SKM-1 treated with dmso at 0.1 percent for 144 hours (cell line): ENCODE measurements at regions not wholly inside any gene's neighbourhood (a gene's known extent, or its start where the extent isn't known, plus 50 kb on each side); places are given as distances from the start of the nearest gene placed in this dataset.
"Not testable (repeated sequence)": the region's sequence is repeated elsewhere in the genome, so short reads cannot be mapped to it uniquely, and the experiment has no call there.

Experiments used
- DNase-seq: peaks from one replicate; lab custom pipeline; 2025; ENCODE audit not compliant: unreplicated experiment; lab: John Stamatoyannopoulos, UW

- no peak for DNase-seq
Observed at GRCh38 chr19:28150129-28150528, 1062.8 kb downstream of the UQCRFS1 start.

DNA sequence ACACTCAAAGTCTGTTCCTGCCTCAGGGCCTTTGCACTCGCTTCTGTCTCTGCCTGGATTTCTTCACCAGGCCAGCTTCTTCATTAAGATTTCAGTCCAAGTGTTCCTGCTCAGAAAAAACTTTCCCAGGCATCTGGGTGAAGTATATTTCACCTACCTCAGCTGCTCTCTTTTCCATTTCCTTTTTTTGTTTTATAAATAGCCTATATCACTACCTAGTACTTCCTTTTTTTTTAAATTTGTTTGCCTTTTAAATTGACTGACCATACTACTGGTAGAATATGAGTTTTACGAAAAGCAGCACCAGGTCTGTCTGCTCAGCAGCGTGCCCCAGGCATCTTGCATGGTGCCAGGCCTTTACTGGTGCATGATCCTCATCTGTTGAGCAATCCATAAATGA, 1064.4 kb downstream of the UQCRFS1 start:
- DNase-seq = no peak

- DNase-seq = no peak
Observed at GRCh38 chr19:28142258-28142657, 1070.7 kb downstream of the UQCRFS1 start.

DNA sequence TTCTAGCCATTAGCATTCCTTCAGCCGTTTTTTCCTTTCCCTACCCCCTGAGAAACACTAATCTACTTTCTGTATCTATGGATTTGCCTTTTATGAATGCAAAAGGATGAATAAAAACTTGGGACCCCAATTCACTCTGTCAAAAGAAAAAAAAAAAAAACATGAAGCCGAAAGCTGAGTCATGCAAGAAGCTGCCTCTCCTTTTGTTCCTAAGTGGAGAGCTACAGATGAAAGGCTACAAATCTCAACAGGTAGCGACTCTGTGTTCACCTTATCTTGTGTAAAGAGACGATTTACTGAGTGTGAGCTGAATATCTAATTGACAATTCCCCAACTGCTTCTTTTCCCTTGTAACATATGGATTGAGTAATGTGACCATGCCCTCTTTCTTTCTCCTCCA, 1072.8 kb downstream of the UQCRFS1 start:
- DNase-seq = no peak

- DNase-seq = no peak
Observed at GRCh38 chr19:28137772-28138171, 1075.2 kb downstream of the UQCRFS1 start.

GRCh38 chr19:28136796-28137195, 1076.2 kb downstream of the UQCRFS1 start:
- DNase-seq = no peak

DNA sequence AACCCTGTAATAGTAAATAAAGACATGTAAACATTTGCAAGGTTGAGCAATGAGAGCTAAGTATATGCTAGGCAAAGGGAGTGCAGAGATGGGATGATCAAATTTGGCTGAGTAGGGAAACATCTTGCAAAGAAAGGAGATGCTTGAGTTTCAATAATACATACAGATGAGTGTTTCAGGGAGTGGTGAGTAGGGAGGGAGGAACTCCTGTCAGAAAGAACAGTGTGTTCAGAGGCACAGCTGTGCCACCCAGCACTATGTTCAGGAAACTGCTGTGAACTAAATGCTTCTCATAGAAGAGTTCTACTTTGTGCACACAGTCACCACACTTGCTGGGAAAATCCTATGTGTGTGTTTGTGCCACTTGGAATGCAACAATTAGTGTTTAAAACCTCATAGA, 1077.1 kb downstream of the UQCRFS1 start:
- DNase-seq = no peak

DNA sequence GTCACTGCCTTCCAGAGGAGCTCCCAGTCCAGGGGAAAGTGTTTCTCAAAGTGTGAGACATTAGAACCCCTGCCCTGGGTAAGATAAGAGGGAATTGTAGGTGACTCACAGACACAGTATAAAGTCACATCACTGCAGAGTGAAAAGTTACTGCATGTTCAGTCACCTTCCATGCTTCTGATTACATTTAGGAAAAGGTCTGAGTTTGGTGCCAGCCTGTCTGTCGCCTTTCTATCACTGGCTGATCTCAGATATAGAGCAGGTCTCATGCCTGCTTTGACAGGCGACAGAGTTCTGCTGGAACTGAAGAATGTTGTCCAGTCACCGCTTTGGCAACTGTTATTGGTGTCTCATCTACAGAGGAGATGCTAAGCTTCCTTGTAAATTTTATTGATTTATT, 1078.6 kb downstream of the UQCRFS1 start:
- DNase-seq = no peak

GRCh38 chr19:28130881-28131280, 1082.1 kb downstream of the UQCRFS1 start:
- DNase-seq = not testable (repeated sequence)

- no peak for DNase-seq
Observed at GRCh38 chr19:28130066-28130511, 1082.9 kb downstream of the UQCRFS1 start.

DNA sequence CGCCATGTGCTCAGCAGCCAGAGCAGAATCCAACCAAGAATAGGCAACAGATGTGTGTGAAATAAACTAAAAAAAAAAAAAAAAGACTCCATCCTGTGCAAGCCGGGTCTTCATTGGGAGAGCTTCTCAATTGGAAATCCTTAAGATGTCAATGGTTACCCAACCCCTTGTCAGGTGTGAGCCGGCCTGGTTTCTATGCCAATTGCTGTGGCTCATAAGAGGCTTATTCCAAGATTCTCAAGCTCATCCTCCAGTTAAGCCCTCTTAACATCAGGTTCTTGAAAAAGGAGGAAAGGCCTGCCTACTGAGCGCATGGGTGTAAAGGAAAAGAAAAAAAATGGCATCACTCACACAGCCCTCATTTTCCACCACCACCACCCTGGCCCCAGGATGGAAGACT, 1084.6 kb downstream of the UQCRFS1 start:
- no peak for DNase-seq

DNA sequence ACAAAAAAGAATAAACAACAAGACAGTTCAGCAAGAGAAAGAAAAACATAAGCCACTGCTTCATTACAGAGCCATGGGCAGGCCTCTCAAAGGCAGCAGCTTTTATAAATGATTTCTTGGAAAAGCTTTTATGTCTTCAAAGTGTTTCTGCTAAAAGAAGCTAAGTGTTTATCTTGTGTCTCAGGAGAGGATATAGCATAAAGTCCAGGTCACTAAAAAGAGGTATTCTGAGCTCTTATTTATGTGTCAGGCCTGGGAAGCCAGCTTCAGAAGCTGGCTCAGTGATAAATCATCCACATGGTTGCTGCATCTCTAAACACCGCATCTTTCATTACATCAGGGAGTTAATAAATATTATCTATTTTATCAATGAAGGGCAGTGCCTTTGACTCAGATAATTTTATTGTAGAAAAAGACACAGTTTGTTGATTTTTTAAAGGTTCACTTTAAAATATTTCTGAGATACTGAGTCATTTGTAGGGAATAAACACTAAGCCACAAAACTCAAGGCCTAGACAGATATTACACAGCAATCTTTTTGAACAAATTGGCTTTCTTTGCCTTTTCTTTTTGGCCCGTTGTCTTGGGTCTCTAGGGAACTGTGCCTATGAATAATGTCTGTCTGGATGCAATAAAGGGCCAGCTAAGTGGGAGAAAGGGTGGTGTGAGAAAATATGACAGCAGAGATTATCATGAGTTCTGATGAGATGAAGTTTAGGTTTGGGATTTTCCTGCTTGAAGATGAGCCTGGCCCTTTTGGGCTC, 1086.6 kb downstream of the UQCRFS1 start:
- no peak for DNase-seq

DNA sequence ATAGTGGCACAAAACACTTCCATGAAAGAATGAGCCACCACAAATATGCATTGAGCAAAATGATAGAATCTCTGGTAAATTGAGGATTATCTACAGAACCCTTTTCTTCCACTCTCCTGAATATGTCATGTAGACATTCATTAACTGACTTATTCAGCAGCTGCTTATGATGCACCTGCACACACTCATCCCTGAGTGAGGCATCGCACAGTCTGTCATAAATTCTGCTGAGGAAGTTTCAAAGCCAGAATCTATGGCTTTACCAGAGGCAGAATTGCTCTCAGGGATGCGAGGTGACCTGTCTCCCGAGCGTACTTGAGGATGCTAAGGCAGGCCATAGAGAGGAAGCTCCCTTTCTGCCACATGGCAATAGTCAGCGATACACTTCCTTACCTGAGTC, 1090.2 kb downstream of the UQCRFS1 start:
- no peak for DNase-seq

DNA sequence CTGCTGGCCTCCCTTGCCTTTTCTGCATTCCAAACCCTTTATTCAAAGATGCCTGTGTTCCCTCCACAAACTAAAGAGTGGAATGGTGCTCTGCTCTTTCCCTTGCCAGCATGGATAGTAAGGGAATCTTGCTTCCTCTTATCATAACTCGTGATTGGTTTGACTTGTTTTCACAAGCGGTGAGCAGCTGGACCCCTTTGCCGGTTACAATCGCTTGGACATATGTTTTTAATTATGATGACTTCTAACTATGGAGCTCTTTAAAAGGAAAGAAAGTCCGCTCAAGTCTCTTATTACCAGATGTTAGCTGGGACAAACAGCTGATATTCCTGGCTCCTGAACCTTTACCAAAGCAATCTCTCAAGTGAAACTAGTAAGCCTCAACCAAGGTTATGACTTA, 1094.7 kb downstream of the UQCRFS1 start:
- DNase-seq = no peak

DNA sequence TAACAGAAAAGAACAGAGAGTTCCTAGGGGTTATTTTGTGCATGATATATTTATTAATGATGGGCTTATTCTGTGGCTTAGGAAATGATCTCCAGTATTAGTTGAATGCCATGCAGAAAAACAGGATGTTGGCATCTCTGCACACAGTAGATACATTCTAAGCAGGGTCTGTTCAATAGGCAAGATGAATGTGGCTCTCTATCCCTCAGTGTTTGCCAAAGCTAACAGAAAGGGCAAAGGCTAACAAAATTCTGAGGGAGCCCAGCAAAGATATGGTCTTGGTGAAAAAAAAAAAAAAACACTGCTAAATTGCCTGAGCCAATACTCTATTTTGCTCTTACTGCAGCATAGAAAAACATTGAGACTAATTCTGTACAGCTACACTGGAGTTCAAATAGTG, 1095.8 kb downstream of the UQCRFS1 start:
- no peak for DNase-seq

DNA sequence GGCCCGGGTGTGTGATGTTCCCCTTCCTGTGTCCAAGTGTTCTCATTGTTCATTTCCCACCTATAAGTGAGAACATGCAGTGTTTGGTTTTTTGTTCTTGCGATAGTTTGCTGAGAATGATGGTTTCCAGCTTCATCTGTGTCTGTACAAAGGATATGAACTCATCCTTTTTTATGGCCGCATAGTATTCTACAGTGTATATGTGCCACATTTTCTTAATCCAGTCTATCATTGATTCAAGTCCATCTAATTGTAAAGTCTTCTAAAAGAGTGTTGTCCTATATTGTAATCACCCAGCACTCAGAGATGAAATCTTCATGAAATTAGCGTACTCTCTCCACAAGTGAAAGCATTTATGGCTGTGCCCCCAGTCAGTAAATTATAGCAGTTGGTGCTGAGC, 1096.6 kb downstream of the UQCRFS1 start:
- DNase-seq = not testable (repeated sequence)

DNA sequence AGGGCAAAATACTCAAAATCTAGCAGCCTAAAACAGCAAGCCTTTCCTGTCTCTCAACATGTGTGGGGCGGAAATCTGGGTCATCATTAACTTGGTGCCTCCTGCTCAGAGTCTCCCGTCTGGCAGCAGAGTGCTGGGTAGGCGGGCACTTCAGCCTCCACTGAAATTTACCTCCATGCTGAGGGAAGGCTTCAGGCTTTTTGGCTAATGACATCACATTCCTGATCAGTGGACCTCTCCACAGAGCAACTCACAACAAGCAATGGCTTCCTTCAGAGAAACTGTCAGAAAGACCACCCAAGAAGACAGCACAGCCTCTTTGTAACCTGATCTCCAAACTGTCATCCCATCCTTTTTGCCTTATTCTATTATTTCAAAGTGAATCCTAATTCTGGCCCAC, 1109.0 kb downstream of the UQCRFS1 start:
- no peak for DNase-seq

GRCh38 chr19:28084659-28085157, 1128.2 kb downstream of the UQCRFS1 start:
- DNase-seq = not testable (repeated sequence)

- no peak for DNase-seq
Observed at GRCh38 chr19:28076628-28077027, 1136.3 kb downstream of the UQCRFS1 start.

DNA sequence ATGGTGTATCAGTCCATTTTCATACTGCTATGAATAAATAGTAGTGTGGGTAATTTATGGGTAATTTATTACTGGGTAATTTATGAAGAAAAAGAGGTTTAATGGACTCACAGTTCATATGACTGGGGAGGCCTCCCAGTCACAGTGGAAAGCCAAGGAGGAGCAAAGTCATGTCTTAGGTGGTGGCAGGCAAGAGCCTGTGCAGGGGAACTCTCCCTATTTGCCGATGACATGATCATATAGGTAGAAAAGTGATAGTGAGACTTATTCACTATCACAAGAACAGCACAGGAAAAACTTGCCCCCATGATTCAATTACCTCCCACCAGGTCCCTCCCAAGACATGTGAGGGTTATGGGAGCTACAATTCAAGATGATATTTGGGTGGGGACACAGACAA, 1137.7 kb downstream of the UQCRFS1 start:
- DNase-seq = no peak

- DNase-seq = no peak
Observed at GRCh38 chr19:28074773-28075172, 1138.2 kb downstream of the UQCRFS1 start.

- DNase-seq = no peak
Observed at GRCh38 chr19:28067882-28068281, 1145.1 kb downstream of the UQCRFS1 start.

- no peak for DNase-seq
Observed at GRCh38 chr19:28066988-28067387, 1146.0 kb downstream of the UQCRFS1 start.
